ENCODE measurements at regions not wholly inside any gene's neighbourhood (a gene's known extent, or its start where the extent isn't known, plus 50 kb on each side); places are given as distances from the start of the nearest gene placed in this dataset.

DNA sequence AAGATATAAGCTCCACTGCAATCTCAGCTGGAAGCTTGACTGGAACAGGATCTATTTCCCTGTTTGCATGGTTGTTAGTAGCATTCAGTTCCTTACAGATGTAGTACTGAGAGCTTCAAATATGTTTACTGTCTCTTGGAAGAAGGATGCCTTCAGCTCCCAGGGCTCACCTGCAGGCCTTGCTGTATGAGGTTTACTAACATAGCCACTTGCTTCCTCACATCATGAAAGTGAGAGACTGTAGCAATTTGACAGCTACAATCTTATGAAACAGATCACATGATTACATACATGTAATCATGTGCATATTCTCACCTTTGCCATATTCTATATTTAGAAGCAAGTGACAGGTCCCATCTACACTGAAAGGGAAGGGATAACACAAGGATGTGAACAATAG lies 458.1 kb upstream of the PCDH20 start:
- ChIA-PET CTCF (no interaction called here), POLR2A (no interaction called here)
- H3K4me1 Mint-ChIP-seq (ENCODE audit: low read depth): no peaks in the 10 kb centered on the region
- no peak for ATAC-seq (ENCODE audit: poor library complexity)
- Histone ChIP-seq H3K9me3 (ENCODE audit: control insufficient read depth in 1 of 2, insufficient read depth in 1 of 2, low read length in 2 of 2) (peaks cover 4 to 8% of the 10 kb centered on the region in 2 experiments), H3K36me3 (ENCODE audit: insufficient read depth, low read length) (no peaks in the 10 kb centered on the region), H3K4me3 (ENCODE audit: low read length) (no peak overlapping the region), H3K4me1 (ENCODE audit: insufficient read depth, low read length) (no peaks in the 10 kb centered on the region), H3K27ac (ENCODE audit: low read depth in 1 of 2, low read length in 2 of 2) (no peak overlapping the region), H3K27me3 (ENCODE audit: control insufficient read depth in 1 of 2, insufficient read depth in 2 of 2, low read length in 2 of 2) (no peaks in the 10 kb centered on the region)
- DNase-seq: no peak
- no peak overlapping the region for H3K4me3 Mint-ChIP-seq
- H3K27ac Mint-ChIP-seq: no peak overlapping the region
- no peaks in the 10 kb centered on the region for H3K27me3 Mint-ChIP-seq
- no peaks in the 10 kb centered on the region for H3K36me3 Mint-ChIP-seq (ENCODE audit: low read depth)
- H3K9me3 Mint-ChIP-seq: peaks cover 23% of the 10 kb centered on the region
- intact Hi-C loops (cut with DNase I, micrococcal nuclease): no loop called here
- TF ChIP-seq, protein P1, sequence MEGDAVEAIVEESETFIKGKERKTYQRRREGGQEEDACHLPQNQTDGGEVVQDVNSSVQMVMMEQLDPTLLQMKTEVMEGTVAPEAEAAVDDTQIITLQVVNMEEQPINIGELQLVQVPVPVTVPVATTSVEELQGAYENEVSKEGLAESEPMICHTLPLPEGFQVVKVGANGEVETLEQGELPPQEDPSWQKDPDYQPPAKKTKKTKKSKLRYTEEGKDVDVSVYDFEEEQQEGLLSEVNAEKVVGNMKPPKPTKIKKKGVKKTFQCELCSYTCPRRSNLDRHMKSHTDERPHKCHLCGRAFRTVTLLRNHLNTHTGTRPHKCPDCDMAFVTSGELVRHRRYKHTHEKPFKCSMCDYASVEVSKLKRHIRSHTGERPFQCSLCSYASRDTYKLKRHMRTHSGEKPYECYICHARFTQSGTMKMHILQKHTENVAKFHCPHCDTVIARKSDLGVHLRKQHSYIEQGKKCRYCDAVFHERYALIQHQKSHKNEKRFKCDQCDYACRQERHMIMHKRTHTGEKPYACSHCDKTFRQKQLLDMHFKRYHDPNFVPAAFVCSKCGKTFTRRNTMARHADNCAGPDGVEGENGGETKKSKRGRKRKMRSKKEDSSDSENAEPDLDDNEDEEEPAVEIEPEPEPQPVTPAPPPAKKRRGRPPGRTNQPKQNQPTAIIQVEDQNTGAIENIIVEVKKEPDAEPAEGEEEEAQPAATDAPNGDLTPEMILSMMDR (IDR thresholded peaks at IDR 0.05): no peak

GRCh38 chr13:61857198-61857597 lies 441.5 kb upstream of the PCDH20 start:
- DNase-seq: no peak
- TF ChIP-seq, protein P1 (IDR thresholded peaks at IDR 0.05): no peak
- Histone ChIP-seq H3K9me3 (ENCODE audit: control insufficient read depth in 1 of 2, insufficient read depth in 1 of 2, low read length in 2 of 2) (peaks cover 0 to 5% of the 10 kb centered on the region in 2 experiments), H3K36me3 (ENCODE audit: insufficient read depth, low read length) (no peaks in the 10 kb centered on the region), H3K4me3 (ENCODE audit: low read length) (no peak overlapping the region), H3K4me1 (ENCODE audit: insufficient read depth, low read length) (no peaks in the 10 kb centered on the region), H3K27me3 (ENCODE audit: control insufficient read depth in 1 of 2, insufficient read depth in 2 of 2, low read length in 2 of 2) (no peaks in the 10 kb centered on the region), H3K27ac (ENCODE audit: low read depth in 1 of 2, low read length in 2 of 2) (no peak overlapping the region)
- Mint-ChIP-seq H3K4me1 (ENCODE audit: low read depth) (no peaks in the 10 kb centered on the region), H3K9me3 (peaks cover 12% of the 10 kb centered on the region), H3K4me3 (no peak overlapping the region), H3K27me3 (no peaks in the 10 kb centered on the region), H3K27ac (no peak overlapping the region), H3K36me3 (ENCODE audit: low read depth) (no peaks in the 10 kb centered on the region)
- ATAC-seq (ENCODE audit: poor library complexity): no peak
- ChIA-PET POLR2A (no interaction called here), CTCF (no interaction called here)
- intact Hi-C loops (cut with DNase I, micrococcal nuclease): no loop called here

DNA sequence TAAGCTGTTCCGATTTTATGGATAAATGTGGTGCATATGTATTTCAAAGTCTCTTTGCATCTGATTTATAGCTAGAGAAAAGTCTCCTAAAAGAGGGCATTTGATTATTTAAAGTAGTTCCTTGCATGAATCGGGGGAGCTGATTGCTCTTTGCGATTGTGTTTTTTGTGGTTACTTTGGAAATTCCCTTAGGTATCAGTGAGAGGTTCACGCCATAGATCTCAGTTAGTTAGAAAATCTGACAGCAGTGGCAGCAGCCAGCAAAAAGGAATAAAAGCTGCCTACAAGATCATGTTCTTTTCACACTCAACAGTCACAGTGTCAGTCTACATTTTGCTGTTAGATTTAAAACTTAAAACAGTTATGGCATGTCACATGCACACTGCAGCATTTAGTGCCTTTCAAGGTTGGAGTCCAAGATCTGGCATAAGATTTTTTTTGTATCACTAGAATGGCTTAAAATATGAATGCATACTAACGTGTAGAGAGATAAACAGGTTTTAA lies 436.5 kb upstream of the PCDH20 start:
- TF ChIP-seq, protein P1 (IDR thresholded peaks at IDR 0.05): no peak
- no peak overlapping the region for H3K27ac Mint-ChIP-seq
- ATAC-seq (ENCODE audit: poor library complexity): no peak
- no peaks in the 10 kb centered on the region for H3K27me3 Mint-ChIP-seq
- no peak overlapping the region for H3K4me3 ChIP-seq (ENCODE audit: low read length)
- H3K4me1 ChIP-seq (ENCODE audit: insufficient read depth, low read length): no peaks in the 10 kb centered on the region
- intact Hi-C loops (cut with DNase I, micrococcal nuclease): no loop called here
- no peaks in the 10 kb centered on the region for H3K27me3 ChIP-seq (ENCODE audit: control insufficient read depth in 1 of 2, insufficient read depth in 2 of 2, low read length in 2 of 2)
- peaks cover 12% of the 10 kb centered on the region for H3K9me3 Mint-ChIP-seq
- DNase-seq: no peak
- H3K36me3 Mint-ChIP-seq (ENCODE audit: low read depth): no peaks in the 10 kb centered on the region
- no peak overlapping the region for H3K27ac ChIP-seq (ENCODE audit: low read depth in 1 of 2, low read length in 2 of 2)
- no peak overlapping the region for H3K4me3 Mint-ChIP-seq
- no peaks in the 10 kb centered on the region for H3K9me3 ChIP-seq (ENCODE audit: control insufficient read depth in 1 of 2, insufficient read depth in 1 of 2, low read length in 2 of 2)
- CTCF ChIA-PET: no interaction called here
- H3K4me1 Mint-ChIP-seq (ENCODE audit: low read depth): no peaks in the 10 kb centered on the region
- no peaks in the 10 kb centered on the region for H3K36me3 ChIP-seq (ENCODE audit: insufficient read depth, low read length)
- POLR2A ChIA-PET: no interaction called here
